IMR-90 (cell line): ENCODE measurements at regions not wholly inside any gene's neighbourhood (a gene's known extent, or its start where the extent isn't known, plus 50 kb on each side); places are given as distances from the start of the nearest gene placed in this dataset.
"Not testable (repeated sequence)": the region's sequence is repeated elsewhere in the genome, so short reads cannot be mapped to it uniquely, and the experiment has no call there.

ENCODE experiments used
- ATAC-seq: fragments of 200-7000 bp; cut with Tn5 transposase; 2 replicates; pipeline ENCODE4 v1.9.1; 2020; ENCODE audit warnings: low read depth, mild to moderate bottlenecking, moderate library complexity
- BruUV-seq: library from RNA; stranded (reverse); fragments of 400-500 nt; replicated peaks from 2 replicates; lab custom pipeline; 2021; lab: Mats Ljungman, UMichigan
- CTCF ChIA-PET: fragments of 300-600 bp; formaldehyde crosslinking; extraction: SDS; loops from one replicate; lab custom pipeline; 2021; ENCODE audit warnings: antibody characterized with exemption; lab: Yijun Ruan, JAX
- POLR2A ChIA-PET: fragments of 300-600 bp; sonication (Branson Sonifier 250); formaldehyde crosslinking; loops from one replicate; lab custom pipeline; 2022; ENCODE audit warnings: antibody characterized with exemption; ENCODE audit not compliant: unreplicated experiment; lab: Charles Lee
- DNase-seq: peaks from one replicate; pipeline ENCODE4 v3.0.0; 2013
- H2AFZ ChIP-seq: replicated peaks from 2 replicates; pipeline ENCODE3; 2013; ENCODE audit warnings: low read length, mild to moderate bottlenecking; ENCODE audit not compliant: poor library complexity
- H2AK5ac ChIP-seq: 2 replicates; pipeline ENCODE4 v1.6.1; 2013; ENCODE audit warnings: low read depth, low read length, inconsistent platforms
- H2AK9ac ChIP-seq: replicated peaks from 2 replicates; pipeline ENCODE3; 2013; ENCODE audit warnings: mild to moderate bottlenecking, low read depth, low read length, moderate library complexity; ENCODE audit not compliant: poor library complexity
- H2BK120ac ChIP-seq: 2 replicates; pipeline ENCODE4 v1.6.1; 2013; ENCODE audit warnings: low read depth, low read length, inconsistent platforms
- H2BK15ac ChIP-seq: 3 replicates; pipeline ENCODE4 v1.6.1; 2013; ENCODE audit warnings: low read depth, low read length, inconsistent platforms
- H2BK20ac ChIP-seq: 2 replicates; pipeline ENCODE4 v1.6.1; 2013; ENCODE audit warnings: low read depth, mild to moderate bottlenecking, inconsistent platforms, low read length, moderate library complexity
- H2BK5ac ChIP-seq: 2 replicates; pipeline ENCODE4 v1.6.1; 2013; ENCODE audit warnings: mild to moderate bottlenecking, low read depth, low read length, inconsistent platforms; ENCODE audit not compliant: poor library complexity, severe bottlenecking
- H3K14ac ChIP-seq: replicated peaks from 2 replicates; pipeline ENCODE4 v1.6.1; 2013; ENCODE audit warnings: low read depth, low read length, inconsistent platforms
- H3K18ac ChIP-seq: 2 replicates; pipeline ENCODE4 v1.6.1; 2013; ENCODE audit warnings: low read depth, low read length, control low read depth
- H3K23ac ChIP-seq: 2 replicates; pipeline ENCODE4 v1.6.1; 2013; ENCODE audit warnings: low read depth, low read length, inconsistent platforms
- H3K27ac ChIP-seq: 2 replicates; pipeline ENCODE4 v1.5.1; 2013; ENCODE audit warnings: mild to moderate bottlenecking, control low read depth, low read length; ENCODE audit not compliant: insufficient read depth
- H3K27me3 ChIP-seq: 2 replicates; pipeline ENCODE4 v1.6.1; 2013; ENCODE audit warnings: low read length; ENCODE audit not compliant: control insufficient read depth, insufficient read depth
- H3K36me3 ChIP-seq: 2 replicates; pipeline ENCODE4 v1.6.1; 2013; ENCODE audit warnings: low read length, mixed read lengths; ENCODE audit not compliant: control insufficient read depth, insufficient read depth
- H3K4ac ChIP-seq: 2 replicates; pipeline ENCODE4 v1.6.1; 2013; ENCODE audit warnings: low read depth, low read length, inconsistent platforms
- H3K4me1 ChIP-seq: 2 replicates; pipeline ENCODE4 v1.6.1; 2013; ENCODE audit warnings: low read length, mixed read lengths; ENCODE audit not compliant: control insufficient read depth, insufficient read depth
- H3K4me2 ChIP-seq: 2 replicates; pipeline ENCODE4 v1.6.1; 2013; ENCODE audit warnings: low read depth, mild to moderate bottlenecking, control low read depth, low read length, moderate library complexity
- H3K4me3 ChIP-seq: 2 replicates; pipeline ENCODE4 v1.5.1; 2013; ENCODE audit warnings: low read depth, mild to moderate bottlenecking, control low read depth, low read length, moderate library complexity; ENCODE audit not compliant: insufficient read depth
- H3K56ac ChIP-seq: 2 replicates; pipeline ENCODE4 v1.6.1; 2013; ENCODE audit warnings: low read length, inconsistent platforms; ENCODE audit not compliant: insufficient read depth; ENCODE audit errors: extremely low read depth
- H3K79me1 ChIP-seq, 2 experiments: 2 replicates each; pipeline ENCODE4 v1.6.1; 2013; ENCODE audit warnings: low read length in 2 of 2, inconsistent platforms in 1 of 2, low read depth in 1 of 2
- H3K9ac ChIP-seq: 2 replicates; pipeline ENCODE4 v1.6.1; 2013; ENCODE audit warnings: low read depth, low read length, control low read depth
- H3K9me1 ChIP-seq: 2 replicates; pipeline ENCODE4 v1.6.1; 2013; ENCODE audit warnings: low read length, inconsistent platforms; ENCODE audit not compliant: insufficient read depth
- H3K9me3 ChIP-seq: 2 replicates; pipeline ENCODE4 v1.6.1; 2013; ENCODE audit warnings: low read length; ENCODE audit not compliant: control insufficient read depth, insufficient read depth
- H4K20me1 ChIP-seq: 2 replicates; pipeline ENCODE4 v1.6.1; 2013; ENCODE audit warnings: low read length, inconsistent platforms; ENCODE audit not compliant: insufficient read depth
- H4K5ac ChIP-seq: 2 replicates; pipeline ENCODE4 v1.6.1; 2013; ENCODE audit warnings: mild to moderate bottlenecking, low read depth, low read length, control low read depth
- H4K8ac ChIP-seq, 2 experiments: 2 replicates each; pipeline ENCODE4 v1.6.1; 2013; ENCODE audit warnings: low read depth in 2 of 2, low read length in 2 of 2, control low read depth in 1 of 2, inconsistent platforms in 1 of 2
- H4K91ac ChIP-seq: 2 replicates; pipeline ENCODE4 v1.6.1; 2013; ENCODE audit warnings: low read depth, low read length, inconsistent platforms; ENCODE audit not compliant: insufficient read depth
- WGBS, 2 experiments: methylation state at CpG; one replicate each; pipeline versions ENCODE4 v1.1.5 to v1.1.7; 2013; ENCODE audit warnings: missing lambda C conversion rate in 2 of 2; ENCODE audit not compliant: insufficient read length in 1 of 2; ENCODE audit errors: extremely low coverage in 2 of 2; 5-methylcytosine and 5-hydroxymethylcytosine counted together
- dilution Hi-C: fragments of 300-500 bp; cut with HindIII; formaldehyde crosslinking; loops from one replicate; pipeline ENCODE4 v1.14.3; 2018; ENCODE audit warnings: low sequenced_read_pairs; ENCODE audit not compliant: unreplicated experiment
- in situ Hi-C: fragments of 300-500 bp; cut with MboI; formaldehyde crosslinking; loops from 3 replicates; pipeline ENCODE4 v1.14.3; 2019; ENCODE audit warnings: low sequenced_read_pairs, inconsistent platforms, mixed read lengths
- intact Hi-C: fragments of 100-400 bp; cut with micrococcal nuclease; formaldehyde crosslinking; loops from 2 replicates; pipeline ENCODE4 v1.10.0; 2022

- H3K4me2 ChIP-seq, H4K91ac ChIP-seq, H2BK15ac ChIP-seq, CTCF ChIA-PET, H4K20me1 ChIP-seq, in situ Hi-C loops, H3K14ac ChIP-seq, H3K27ac ChIP-seq, H3K9me3 ChIP-seq, H2BK5ac ChIP-seq, H3K4me1 ChIP-seq, H3K79me1 ChIP-seq, POLR2A ChIA-PET, DNase-seq, intact Hi-C loops, H3K4ac ChIP-seq, H2BK20ac ChIP-seq, H3K9ac ChIP-seq, H2AK5ac ChIP-seq, dilution Hi-C loops, H4K5ac ChIP-seq, H3K36me3 ChIP-seq, H2AFZ ChIP-seq, H4K8ac ChIP-seq, H2AK9ac ChIP-seq, H2BK120ac ChIP-seq, H3K27me3 ChIP-seq, H3K9me1 ChIP-seq, BruUV-seq, H3K18ac ChIP-seq, H3K56ac ChIP-seq, H3K4me3 ChIP-seq, H3K23ac ChIP-seq: not testable (repeated sequence)
- no CpG with 5 or more reads among the region's 46 CpGs for WGBS, 2 experiments
- ATAC-seq = peak; percentile 36
Measured at GRCh38 chr21:6111354-6111753, 4410.0 kb upstream of the TPTE start.

DNA sequence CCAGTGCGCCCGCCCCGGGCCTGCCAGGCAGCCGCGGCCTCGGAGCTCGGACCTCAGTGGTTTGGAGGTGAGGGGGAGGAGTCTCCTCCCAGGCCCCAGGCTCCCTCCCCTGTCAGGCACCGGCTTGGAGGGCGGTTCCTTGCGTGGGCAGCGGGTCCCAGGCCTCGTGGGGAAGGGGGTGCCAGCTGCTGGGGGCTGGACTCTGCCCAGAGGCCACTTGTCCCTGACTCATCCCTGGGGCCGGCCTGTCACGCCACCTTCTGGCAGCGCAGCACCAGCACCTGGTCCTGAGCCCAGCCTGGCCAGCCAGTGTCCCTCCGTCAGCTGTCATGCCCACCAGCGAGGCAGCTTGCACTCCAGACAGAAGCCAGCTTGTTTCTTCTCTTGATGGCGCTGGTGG lies 4403.0 kb upstream of the TPTE start:
- H2BK15ac ChIP-seq, H3K36me3 ChIP-seq, H4K91ac ChIP-seq, H2BK120ac ChIP-seq, POLR2A ChIA-PET, H2AK5ac ChIP-seq, H3K18ac ChIP-seq, BruUV-seq, H3K4me2 ChIP-seq, dilution Hi-C loops, intact Hi-C loops, CTCF ChIA-PET, ATAC-seq, H3K4me3 ChIP-seq, H3K9me1 ChIP-seq, H3K9ac ChIP-seq, H4K8ac ChIP-seq, H2AFZ ChIP-seq, H3K23ac ChIP-seq, H3K9me3 ChIP-seq, H3K79me1 ChIP-seq, H3K4me1 ChIP-seq, in situ Hi-C loops, H3K27ac ChIP-seq, H3K27me3 ChIP-seq, H2BK5ac ChIP-seq, H3K4ac ChIP-seq, DNase-seq, H3K14ac ChIP-seq, H4K20me1 ChIP-seq, H2AK9ac ChIP-seq, H2BK20ac ChIP-seq, H3K56ac ChIP-seq, H4K5ac ChIP-seq: not testable (repeated sequence)
- no CpG with 5 or more reads among the region's 18 CpGs for WGBS, 2 experiments
